ENCODE measurements at regions not wholly inside any gene's neighbourhood (a gene's known extent, or its start where the extent isn't known, plus 50 kb on each side); places are given as distances from the start of the nearest gene placed in this dataset.

DNA sequence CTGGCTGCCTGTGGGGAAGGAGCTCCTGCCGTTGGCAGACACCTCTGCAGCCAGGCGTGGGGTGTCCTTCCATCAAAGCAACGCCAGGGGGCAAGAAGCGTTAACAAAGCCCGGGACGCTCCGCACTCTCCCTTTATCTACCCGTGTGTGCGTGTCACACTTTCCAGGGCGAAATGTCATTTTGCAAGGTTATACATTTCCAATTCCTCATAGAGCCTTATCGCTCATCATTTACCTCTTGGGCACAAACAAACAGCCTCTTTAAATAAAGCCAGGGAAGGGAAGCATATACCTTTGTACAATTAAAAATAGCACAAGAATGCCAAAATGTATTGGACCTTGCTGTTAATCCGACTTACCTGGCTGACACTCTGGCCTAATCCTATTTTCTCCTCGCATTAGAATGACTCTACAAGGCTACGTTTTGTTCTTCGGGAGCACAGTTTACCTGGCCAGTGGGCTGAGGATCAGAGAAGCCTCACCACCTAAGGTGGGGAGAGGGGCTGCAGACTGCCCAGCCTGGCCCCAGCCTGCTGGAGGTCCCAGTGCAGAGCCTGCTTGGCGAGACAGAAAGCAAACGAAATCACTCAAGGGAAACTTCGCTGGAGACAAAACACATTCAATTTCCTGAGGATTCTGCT, 77.6 kb upstream of the EN2 start:
- intact Hi-C loops (cut with DNase I; ENCODE audit: low total_unique reads), result loop anchor here (10.0 kb wide), 1 partner anchor 134 kb away; no protein-coding TSS in a partner anchor
- TF ChIP-seq POLR2A (IDR thresholded peaks at IDR 0.05), result no peak
- TF ChIP-seq, protein P1, sequence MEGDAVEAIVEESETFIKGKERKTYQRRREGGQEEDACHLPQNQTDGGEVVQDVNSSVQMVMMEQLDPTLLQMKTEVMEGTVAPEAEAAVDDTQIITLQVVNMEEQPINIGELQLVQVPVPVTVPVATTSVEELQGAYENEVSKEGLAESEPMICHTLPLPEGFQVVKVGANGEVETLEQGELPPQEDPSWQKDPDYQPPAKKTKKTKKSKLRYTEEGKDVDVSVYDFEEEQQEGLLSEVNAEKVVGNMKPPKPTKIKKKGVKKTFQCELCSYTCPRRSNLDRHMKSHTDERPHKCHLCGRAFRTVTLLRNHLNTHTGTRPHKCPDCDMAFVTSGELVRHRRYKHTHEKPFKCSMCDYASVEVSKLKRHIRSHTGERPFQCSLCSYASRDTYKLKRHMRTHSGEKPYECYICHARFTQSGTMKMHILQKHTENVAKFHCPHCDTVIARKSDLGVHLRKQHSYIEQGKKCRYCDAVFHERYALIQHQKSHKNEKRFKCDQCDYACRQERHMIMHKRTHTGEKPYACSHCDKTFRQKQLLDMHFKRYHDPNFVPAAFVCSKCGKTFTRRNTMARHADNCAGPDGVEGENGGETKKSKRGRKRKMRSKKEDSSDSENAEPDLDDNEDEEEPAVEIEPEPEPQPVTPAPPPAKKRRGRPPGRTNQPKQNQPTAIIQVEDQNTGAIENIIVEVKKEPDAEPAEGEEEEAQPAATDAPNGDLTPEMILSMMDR (IDR thresholded peaks at IDR 0.05), result peak in 1 of 3 donors; percentile 20
- WGBS, 2 donors, result 2% methylated on average over 18 of the region's 18 CpGs
- peak; percentile 66 to 92 for DNase-seq (ENCODE audit: low spot score in 2 of 2)
- H3K4me3 ChIP-seq (ENCODE audit: low read depth, poor library complexity, severe bottlenecking), result no peak overlapping the region

DNA sequence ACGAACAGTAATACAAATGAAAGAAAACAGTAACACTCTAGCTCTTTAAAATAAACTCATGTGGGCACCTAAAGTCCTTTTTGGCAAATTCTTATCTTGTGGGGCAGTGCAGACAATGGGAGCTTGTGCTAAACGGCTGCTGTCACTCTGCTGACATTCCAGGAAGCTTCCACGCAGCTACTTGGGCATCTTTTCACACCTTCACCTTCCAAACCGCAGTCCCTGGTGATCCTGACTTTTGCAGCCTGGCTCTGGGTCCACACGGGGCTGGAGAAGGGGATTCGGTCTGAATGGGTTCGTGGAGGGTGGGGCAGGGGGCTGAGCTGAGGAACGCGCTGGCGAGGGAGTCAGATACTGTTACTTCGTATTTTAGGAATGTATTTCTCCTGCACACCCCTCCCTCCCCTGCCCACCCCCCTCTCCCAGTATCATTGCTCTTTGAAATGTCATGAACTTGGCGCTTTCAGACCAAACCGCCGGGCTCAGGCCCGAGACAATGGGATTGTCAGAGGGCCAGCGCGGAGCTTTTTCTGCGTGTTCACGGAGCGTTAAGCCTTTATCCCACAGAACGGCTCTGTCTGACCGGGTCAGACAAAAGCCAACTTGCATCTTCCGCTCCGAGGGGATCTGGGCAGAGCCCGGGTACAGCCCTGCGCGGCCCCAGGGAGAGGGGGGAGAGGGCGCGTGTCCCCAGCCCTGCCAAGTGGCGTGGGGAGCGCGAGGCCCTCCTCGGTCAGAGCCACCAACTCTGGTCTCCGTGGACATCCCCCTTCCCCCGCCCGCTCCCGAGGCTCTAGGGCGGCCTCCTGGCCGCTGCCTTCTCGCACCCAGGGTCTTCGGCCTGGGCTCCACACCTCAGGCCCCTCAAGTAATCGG, 76.7 kb upstream of the EN2 start:
- whole genome bisulfite sequencing, 2 donors, result 2 to 5% methylated on average over 25 to 31 of the region's 42 CpGs
- intact Hi-C loops (cut with DNase I; ENCODE audit: low total_unique reads), result loop anchor here (10.0 kb wide), 1 partner anchor 134 kb away; no protein-coding TSS in a partner anchor
- no peak for TF ChIP-seq POLR2A (IDR thresholded peaks at IDR 0.05)
- TF ChIP-seq, protein P1 (IDR thresholded peaks at IDR 0.05), result no peak
- no peak overlapping the region for H3K4me3 ChIP-seq (ENCODE audit: low read depth, poor library complexity, severe bottlenecking)
- no peak for DNase-seq (ENCODE audit: low spot score in 2 of 2)

DNA sequence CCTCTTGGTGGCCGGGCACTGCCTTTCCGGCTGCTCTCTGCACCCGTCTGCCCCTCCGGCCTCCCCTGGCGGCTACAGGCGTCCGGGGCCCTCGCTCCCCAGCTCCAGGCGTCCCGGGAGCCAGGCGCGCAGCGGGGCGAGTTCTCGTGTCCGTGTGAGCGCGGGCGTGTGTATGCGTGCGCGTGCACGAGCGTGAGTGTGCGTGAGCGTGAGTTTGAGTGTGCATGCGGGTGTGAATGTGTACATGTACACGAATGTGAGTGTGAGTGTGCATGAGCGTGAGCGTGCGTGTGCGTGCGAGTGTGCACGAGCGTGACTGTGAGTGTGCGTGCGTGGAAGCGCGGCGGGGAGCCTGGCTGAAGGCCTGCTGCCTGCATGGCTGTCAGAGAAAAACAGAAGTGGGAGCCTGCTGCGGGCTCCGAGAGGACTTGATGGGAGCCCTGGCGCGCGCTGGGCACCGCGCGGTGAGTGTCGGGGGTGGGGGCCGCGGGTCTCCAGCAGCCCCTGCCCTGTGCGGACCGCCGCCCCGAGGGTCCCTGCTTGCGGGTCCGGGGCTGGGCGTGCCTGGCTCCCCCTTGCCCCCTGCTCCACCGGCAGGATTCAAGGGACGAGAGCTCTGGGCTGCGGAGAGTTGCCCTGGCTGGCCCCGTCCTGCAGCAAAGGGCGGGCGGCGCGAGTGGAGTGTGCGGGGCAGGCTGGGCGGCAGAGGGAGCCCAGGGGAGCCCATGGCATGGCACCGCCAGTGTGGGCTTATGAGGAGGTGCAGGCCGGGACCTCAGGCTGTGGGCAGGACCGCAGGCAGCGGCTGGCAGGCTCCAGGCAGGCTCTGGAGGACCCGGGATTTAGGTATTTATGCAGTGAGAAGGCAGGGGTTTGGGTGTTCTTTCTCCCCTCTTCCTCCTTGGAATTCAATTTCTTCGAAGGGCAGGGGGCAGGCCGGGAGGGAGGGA, 75.8 kb upstream of the EN2 start:
- H3K4me3 ChIP-seq (ENCODE audit: low read depth, poor library complexity, severe bottlenecking), result no peak overlapping the region
- no peak for TF ChIP-seq POLR2A (IDR thresholded peaks at IDR 0.05)
- TF ChIP-seq, protein P1 (IDR thresholded peaks at IDR 0.05), result no peak
- 7 to 9% methylated on average over 40 to 47 of the region's 75 CpGs for WGBS, 2 donors
- DNase-seq (ENCODE audit: low spot score in 2 of 2), result no peak
- intact Hi-C loops (cut with DNase I; ENCODE audit: low total_unique reads), result loop anchor here (10.0 kb wide), 1 partner anchor 133 kb away; no protein-coding TSS in a partner anchor

DNA sequence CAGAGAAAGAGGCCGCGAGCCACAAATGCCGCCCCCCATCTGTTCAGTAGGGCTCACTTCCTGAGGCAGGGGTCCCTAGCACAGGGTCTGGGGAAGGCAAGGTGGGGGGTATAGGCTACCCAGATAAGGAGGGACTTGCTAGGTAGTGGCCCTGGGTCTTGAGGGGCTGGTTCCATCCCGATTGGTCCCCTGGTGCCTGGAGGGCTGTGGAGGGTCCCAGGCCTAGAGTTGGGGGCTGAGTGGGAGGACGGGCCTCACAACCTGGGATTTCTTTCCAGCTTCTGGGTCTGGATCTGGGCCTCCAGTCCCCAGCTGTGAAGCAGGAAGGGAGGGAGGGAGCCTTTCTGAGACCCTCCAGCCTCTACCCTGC, 75.1 kb upstream of the EN2 start:
- no peak for TF ChIP-seq POLR2A (IDR thresholded peaks at IDR 0.05)
- TF ChIP-seq, protein P1 (IDR thresholded peaks at IDR 0.05), result no peak
- no peak for DNase-seq (ENCODE audit: low spot score in 2 of 2)
- WGBS, 2 donors, result 33 to 35% methylated on average over 5 of the region's 5 CpGs

DNA sequence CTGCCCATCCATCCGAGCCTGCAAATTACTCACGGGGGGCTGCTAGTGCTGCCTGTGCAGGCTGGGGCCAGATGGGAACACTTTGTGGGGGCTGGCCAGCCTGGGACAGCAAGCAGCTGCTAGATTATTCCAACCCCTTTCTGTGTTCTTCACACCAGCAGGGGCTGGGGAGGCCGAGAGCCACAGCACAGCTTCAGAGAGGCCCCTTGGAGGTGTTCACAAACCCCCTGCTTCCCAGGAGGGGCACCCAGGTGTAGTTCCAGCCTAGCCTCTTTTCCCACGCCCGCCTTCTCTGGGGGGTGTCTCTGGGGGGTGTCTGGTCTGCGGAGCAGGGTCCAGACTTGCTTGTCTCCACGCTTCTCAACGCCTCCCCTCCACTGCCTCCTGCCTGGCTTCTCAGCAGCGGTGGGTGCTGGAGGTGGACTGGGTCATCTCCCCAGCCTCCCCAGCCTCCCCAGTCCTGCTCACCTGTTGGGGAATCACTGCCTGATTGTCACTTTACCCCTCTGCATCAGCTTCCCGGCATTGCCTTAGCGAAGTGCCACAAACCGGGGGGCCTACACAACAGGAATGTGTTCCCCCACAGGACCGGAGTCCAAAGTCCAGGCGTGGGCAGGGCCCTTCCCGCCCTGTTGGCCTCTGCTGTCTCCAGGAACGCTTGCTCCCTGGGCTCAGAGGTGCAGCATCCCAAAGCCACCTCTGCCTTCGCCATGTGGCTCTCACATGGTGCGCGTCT, 74.0 kb upstream of the EN2 start:
- intact Hi-C loops (cut with DNase I; ENCODE audit: low total_unique reads), result loop anchor here (10.0 kb wide), 1 partner anchor 131 kb away; no protein-coding TSS in a partner anchor
- H3K4me3 ChIP-seq (ENCODE audit: low read depth, poor library complexity, severe bottlenecking), result no peak overlapping the region
- no peak for TF ChIP-seq POLR2A (IDR thresholded peaks at IDR 0.05)
- TF ChIP-seq, protein P1 (IDR thresholded peaks at IDR 0.05), result no peak
- WGBS, 2 donors, result 81 to 86% methylated on average over 18 to 19 of the region's 19 CpGs
- no peak for DNase-seq (ENCODE audit: low spot score in 2 of 2)

More for the DNA sequence above, 75.1 kb upstream of the EN2 start:
- intact Hi-C loops (cut with DNase I; ENCODE audit: low total_unique reads), result loop anchor here (10.0 kb wide), 1 partner anchor 132 kb away; no protein-coding TSS in a partner anchor
- H3K4me3 ChIP-seq (ENCODE audit: low read depth, poor library complexity, severe bottlenecking), result no peak overlapping the region
